Naive thymus-derived CD8-positive, alpha-beta T cell (primary cell): ENCODE measurements at regions not wholly inside any gene's neighbourhood (a gene's known extent, or its start where the extent isn't known, plus 50 kb on each side); places are given as distances from the start of the nearest gene placed in this dataset.

Source experiments
- ATAC-seq, 2 donors: fragments of 150-1000 bp; cut with Tn5 transposase in 1 of 2; sonication (Bioruptor Pico), chemical (Tn5 transposase) in 1 of 2; 1 replicate in 1 of 2; 2 replicates in 1 of 2; pipeline ENCODE4 v1.10.0; 2021; ENCODE audit warnings: mild to moderate bottlenecking in 2 of 2, moderate library complexity in 2 of 2
- POLR2A ChIA-PET: fragments of 350-600 bp; sonication (Branson Sonifier 250); formaldehyde crosslinking; loops from one replicate; lab custom pipeline; 2021; ENCODE audit warnings: antibody characterized with exemption; lab: Charles Lee
- DNase-seq, 10 donors: peaks; one replicate each; pipeline versions ENCODE4 v3.0.0 to v3.0.0-alpha.2; 2020 to 2022
- H3K27ac Mint-ChIP-seq, 10 donors: one replicate each; pipeline ENCODE4 v1.8.0; 2020 to 2022; ENCODE audit warnings: mild to moderate bottlenecking in 10 of 10, mixed read lengths in 10 of 10, moderate library complexity in 4 of 10, inconsistent platforms in 1 of 10
- H3K27me3 Mint-ChIP-seq, 5 donors: one replicate each; pipeline ENCODE4 v1.8.0; 2021 to 2022; ENCODE audit warnings: mixed read lengths in 5 of 5
- H3K36me3 Mint-ChIP-seq, 3 donors: one replicate each; pipeline ENCODE4 v1.8.0; 2020 to 2022; ENCODE audit warnings: mixed read lengths in 3 of 3, mild to moderate bottlenecking in 2 of 3, inconsistent platforms in 1 of 3
- H3K4me1 Mint-ChIP-seq, 4 donors: one replicate each; pipeline ENCODE4 v1.8.0; 2021 to 2022; ENCODE audit warnings: mixed read lengths in 4 of 4
- H3K4me3 Mint-ChIP-seq, 10 donors: one replicate each; pipeline ENCODE4 v1.8.0; 2020 to 2022; ENCODE audit warnings: mild to moderate bottlenecking in 10 of 10, mixed read lengths in 10 of 10, moderate library complexity in 6 of 10, inconsistent platforms in 1 of 10
- H3K9me3 Mint-ChIP-seq, 9 donors: one replicate each; pipeline ENCODE4 v1.8.0; 2020 to 2022; ENCODE audit warnings: mixed read lengths in 9 of 9, mild to moderate bottlenecking in 3 of 9, inconsistent platforms in 1 of 9, moderate library complexity in 1 of 9

GRCh38 chr5:12360218-12360617, 456.0 kb upstream of the CTNND2 start:
- ATAC-seq (no peak), DNase-seq (no peak)
- no peaks in the 10 kb centered on the region for H3K27me3 Mint-ChIP-seq
- peaks cover 0 to 4% (median 0%) of the 10 kb centered on the region in 3 donors for H3K36me3 Mint-ChIP-seq
- H3K4me1 Mint-ChIP-seq = no peaks in the 10 kb centered on the region
- POLR2A ChIA-PET = no interaction called here
- H3K9me3 Mint-ChIP-seq = peaks cover 0 to 37% (median 15%) of the 10 kb centered on the region in 9 donors
- H3K27ac Mint-ChIP-seq = no peak overlapping the region
- no peak overlapping the region for H3K4me3 Mint-ChIP-seq

DNA sequence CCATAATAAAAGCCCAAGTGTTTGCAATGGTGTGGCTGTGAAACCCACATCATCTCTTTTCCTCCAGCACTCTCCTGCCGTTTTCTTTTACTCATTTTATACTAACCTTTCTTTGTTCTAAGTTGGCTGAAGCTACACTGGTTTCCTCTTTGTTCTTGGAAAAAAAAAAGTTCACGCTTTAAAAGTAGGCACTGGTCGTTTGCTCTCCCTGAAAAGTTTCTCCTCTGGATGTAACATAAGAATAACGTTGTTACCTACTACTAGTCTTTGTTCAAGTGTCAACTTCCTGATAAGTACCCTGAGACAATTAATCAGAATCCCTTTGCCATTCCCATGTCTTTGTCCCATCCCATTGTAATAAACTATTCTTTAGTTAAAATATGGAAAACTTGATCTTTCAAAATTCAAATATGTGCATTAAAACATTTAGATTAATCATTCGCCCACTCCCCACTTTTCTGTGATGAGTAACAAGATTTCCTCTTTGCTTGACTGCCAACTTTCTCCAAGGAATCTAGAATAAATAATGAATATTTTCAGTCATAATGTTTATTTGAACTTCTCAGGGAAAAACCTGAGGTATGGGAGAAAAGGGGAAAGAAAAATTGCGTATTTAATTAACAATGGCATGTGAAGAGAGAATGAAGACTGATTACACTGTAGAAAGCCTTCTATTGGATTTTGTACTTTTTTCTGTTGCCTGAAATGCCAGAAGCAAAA, 454.3 kb upstream of the CTNND2 start:
- no peak for ATAC-seq
- Mint-ChIP-seq H3K9me3 (peaks cover 0 to 35% (median 15%) of the 10 kb centered on the region in 9 donors), H3K27me3 (no peaks in the 10 kb centered on the region), H3K27ac (no peak overlapping the region), H3K36me3 (peaks cover 0 to 4% (median 0%) of the 10 kb centered on the region in 3 donors), H3K4me1 (no peaks in the 10 kb centered on the region), H3K4me3 (no peak overlapping the region)
- POLR2A ChIA-PET = no interaction called here
- DNase-seq = no peak

- POLR2A ChIA-PET = no interaction called here
- peaks cover 0 to 34% (median 12%) of the 10 kb centered on the region in 9 donors for H3K9me3 Mint-ChIP-seq
- no peak overlapping the region for H3K4me3 Mint-ChIP-seq
- H3K4me1 Mint-ChIP-seq = no peaks in the 10 kb centered on the region
- ATAC-seq (no peak), DNase-seq (no peak)
- H3K27ac Mint-ChIP-seq = no peak overlapping the region
- no peaks in the 10 kb centered on the region for H3K36me3 Mint-ChIP-seq
- H3K27me3 Mint-ChIP-seq = no peaks in the 10 kb centered on the region
Observed at GRCh38 chr5:12357626-12358025, 453.4 kb upstream of the CTNND2 start.

- no peaks in the 10 kb centered on the region for H3K27me3 Mint-ChIP-seq
- DNase-seq (no peak), ATAC-seq (no peak)
- H3K4me1 Mint-ChIP-seq = no peaks in the 10 kb centered on the region
- H3K27ac Mint-ChIP-seq = no peak overlapping the region
- H3K9me3 Mint-ChIP-seq = peaks cover 0 to 47% (median 15%) of the 10 kb centered on the region in 9 donors
- no peaks in the 10 kb centered on the region for H3K36me3 Mint-ChIP-seq
- POLR2A ChIA-PET = no interaction called here
- no peak overlapping the region for H3K4me3 Mint-ChIP-seq
Observed at GRCh38 chr5:12354686-12355085, 450.4 kb upstream of the CTNND2 start.

DNA sequence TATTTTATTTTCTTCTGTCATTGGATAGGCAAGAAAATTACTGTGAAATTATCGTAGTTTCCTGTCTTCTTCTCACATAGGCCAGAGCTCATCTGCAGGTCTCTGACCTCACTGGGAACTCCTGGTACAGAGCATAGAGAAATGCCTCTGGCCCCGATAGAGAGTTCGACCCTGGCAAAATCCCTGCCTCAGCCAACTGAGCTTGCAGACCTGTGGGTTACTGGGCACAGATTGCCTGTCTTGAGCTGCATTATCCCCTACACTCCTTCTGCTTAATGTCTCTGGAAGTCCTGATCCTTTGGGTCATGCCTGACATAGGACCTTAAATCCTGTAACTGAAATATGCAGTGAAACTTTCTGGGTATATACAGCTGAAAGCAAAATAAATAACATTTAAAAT, 439.3 kb upstream of the CTNND2 start:
- no peak overlapping the region for H3K27ac Mint-ChIP-seq
- DNase-seq = no peak
- no peaks in the 10 kb centered on the region for H3K27me3 Mint-ChIP-seq
- no peak for ATAC-seq
- H3K9me3 Mint-ChIP-seq = peaks cover 0 to 20% (median 6%) of the 10 kb centered on the region in 9 donors
- POLR2A ChIA-PET = no interaction called here
- no peaks in the 10 kb centered on the region for H3K36me3 Mint-ChIP-seq
- no peaks in the 10 kb centered on the region for H3K4me1 Mint-ChIP-seq
- H3K4me3 Mint-ChIP-seq = no peak overlapping the region

GRCh38 chr5:12335938-12336337, 431.7 kb upstream of the CTNND2 start:
- DNase-seq = no peak
- POLR2A ChIA-PET = no interaction called here
- H3K27me3 Mint-ChIP-seq = no peaks in the 10 kb centered on the region
- H3K9me3 Mint-ChIP-seq = peaks cover 6 to 30% (median 13%) of the 10 kb centered on the region in 9 donors
- no peak overlapping the region for H3K27ac Mint-ChIP-seq
- H3K4me1 Mint-ChIP-seq = no peaks in the 10 kb centered on the region
- no peaks in the 10 kb centered on the region for H3K36me3 Mint-ChIP-seq
- H3K4me3 Mint-ChIP-seq = no peak overlapping the region
- ATAC-seq = no peak

DNA sequence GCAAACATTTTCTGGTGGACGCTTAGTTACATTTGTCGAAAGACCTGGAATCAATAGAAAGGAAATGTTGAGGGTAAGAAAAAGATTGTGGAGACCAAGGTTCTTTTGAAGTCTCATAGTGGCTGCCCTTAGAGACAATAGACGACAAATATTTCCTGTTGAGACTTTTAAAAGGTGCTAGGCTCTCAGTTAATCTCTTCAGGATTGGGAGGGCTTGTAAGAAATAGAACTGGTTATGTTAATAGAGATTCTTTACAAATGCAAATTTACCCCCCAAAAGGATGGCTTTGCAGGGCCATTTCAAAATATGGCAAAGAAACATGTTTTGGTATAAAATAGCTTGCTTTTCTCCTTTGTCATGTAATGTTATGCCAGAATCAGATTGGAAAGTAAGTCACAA, 428.2 kb upstream of the CTNND2 start:
- H3K9me3 Mint-ChIP-seq = peaks cover 3 to 42% (median 15%) of the 10 kb centered on the region in 9 donors
- H3K36me3 Mint-ChIP-seq = no peaks in the 10 kb centered on the region
- no peak for ATAC-seq
- H3K27ac Mint-ChIP-seq = no peak overlapping the region
- POLR2A ChIA-PET = no interaction called here
- H3K4me3 Mint-ChIP-seq = no peak overlapping the region
- no peaks in the 10 kb centered on the region for H3K4me1 Mint-ChIP-seq
- DNase-seq = no peak
- no peaks in the 10 kb centered on the region for H3K27me3 Mint-ChIP-seq

DNA sequence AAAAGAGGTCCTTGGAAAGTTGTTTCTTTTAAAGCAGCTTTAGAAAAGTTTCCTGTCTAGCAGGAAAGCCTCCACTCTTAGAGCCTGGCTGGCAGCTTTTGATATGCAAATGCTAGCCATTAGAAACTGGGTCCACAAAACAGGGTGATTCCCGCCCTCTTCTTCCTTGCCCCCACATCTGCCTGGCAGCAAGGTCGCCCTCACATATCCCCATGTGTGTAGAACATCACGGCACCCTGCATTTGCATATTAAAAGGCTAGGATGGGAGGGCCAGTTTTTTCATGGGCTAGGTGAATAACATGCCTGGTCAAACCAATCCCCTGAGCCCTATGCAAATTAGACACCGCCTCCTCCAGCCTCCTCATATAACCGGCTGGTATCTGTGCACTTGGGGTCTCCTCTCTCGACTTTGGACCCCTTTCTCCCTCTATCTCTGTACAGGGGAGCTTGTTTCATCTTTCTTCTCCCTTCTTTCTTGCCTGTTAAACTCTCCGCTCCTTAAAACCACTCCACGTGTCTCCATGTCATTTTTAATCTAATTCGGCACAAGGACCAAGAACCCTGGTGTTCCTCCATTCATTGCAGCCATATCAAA, 426.8 kb upstream of the CTNND2 start:
- Mint-ChIP-seq H3K9me3 (peaks cover 3 to 55% (median 18%) of the 10 kb centered on the region in 9 donors), H3K36me3 (no peaks in the 10 kb centered on the region), H3K4me1 (no peaks in the 10 kb centered on the region), H3K27me3 (no peaks in the 10 kb centered on the region), H3K27ac (no peak overlapping the region), H3K4me3 (no peak overlapping the region)
- no peak for ATAC-seq
- POLR2A ChIA-PET = no interaction called here
- DNase-seq = no peak

DNA sequence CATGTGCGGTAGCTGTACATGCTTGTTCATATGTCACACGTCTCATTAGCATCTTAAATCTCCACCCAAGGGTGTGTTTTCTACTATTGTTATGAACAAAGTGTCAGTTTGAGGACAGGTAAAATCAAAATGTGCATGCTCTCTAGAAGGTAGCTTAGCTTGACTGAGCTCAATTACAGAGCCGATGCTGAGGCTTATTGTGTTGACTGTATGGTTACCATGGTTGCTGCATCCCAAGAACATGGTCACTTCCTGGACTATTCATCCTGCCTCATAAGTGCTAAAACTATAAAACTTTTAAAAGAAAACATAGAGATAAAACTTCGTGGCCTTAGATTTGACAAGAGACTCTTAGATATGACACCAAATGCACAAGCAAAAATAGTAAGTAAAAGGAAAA, 426.1 kb upstream of the CTNND2 start:
- Mint-ChIP-seq H3K27me3 (no peaks in the 10 kb centered on the region), H3K4me3 (no peak overlapping the region), H3K36me3 (no peaks in the 10 kb centered on the region), H3K27ac (no peak overlapping the region), H3K9me3 (peaks cover 3 to 53% (median 20%) of the 10 kb centered on the region in 9 donors), H3K4me1 (no peaks in the 10 kb centered on the region)
- POLR2A ChIA-PET = no interaction called here
- ATAC-seq (no peak), DNase-seq (no peak)

GRCh38 chr5:12323637-12324229, 419.5 kb upstream of the CTNND2 start:
- no peak for ATAC-seq
- Mint-ChIP-seq H3K9me3 (peaks cover 2 to 41% (median 26%) of the 10 kb centered on the region in 9 donors), H3K36me3 (no peaks in the 10 kb centered on the region)

DNA sequence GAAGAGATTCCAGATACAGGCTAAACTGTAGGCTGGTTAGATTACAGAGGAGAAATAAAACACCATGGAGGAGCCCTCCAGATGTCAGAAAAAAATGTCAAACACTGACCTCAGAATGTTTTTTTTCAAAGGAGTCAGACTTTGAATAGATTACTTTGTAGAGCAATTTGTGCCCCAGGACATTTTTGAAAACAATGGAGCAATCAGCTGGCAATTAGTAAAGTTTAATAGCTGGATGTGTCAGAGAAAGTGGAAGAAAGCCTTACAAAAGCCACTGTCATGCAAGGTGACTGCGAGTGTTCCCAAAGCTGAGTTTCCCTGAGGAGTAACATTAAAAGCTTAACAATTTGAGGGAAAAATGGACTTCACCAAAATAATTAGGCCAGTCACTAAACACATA, 417.8 kb upstream of the CTNND2 start:
- Mint-ChIP-seq H3K36me3 (no peaks in the 10 kb centered on the region), H3K4me1 (no peaks in the 10 kb centered on the region), H3K9me3 (peaks cover 2 to 41% (median 11%) of the 10 kb centered on the region in 9 donors), H3K27me3 (no peaks in the 10 kb centered on the region), H3K4me3 (no peak overlapping the region), H3K27ac (no peak overlapping the region)
- POLR2A ChIA-PET = no interaction called here
- DNase-seq = no peak
- no peak for ATAC-seq

More at GRCh38 chr5:12323637-12324229, 419.5 kb upstream of the CTNND2 start:
- H3K27ac Mint-ChIP-seq = no peak overlapping the region
- DNase-seq = no peak
- POLR2A ChIA-PET = no interaction called here
- no peak overlapping the region for H3K4me3 Mint-ChIP-seq
- H3K4me1 Mint-ChIP-seq = no peaks in the 10 kb centered on the region
- no peaks in the 10 kb centered on the region for H3K27me3 Mint-ChIP-seq

GRCh38 chr5:12320331-12320730, 416.1 kb upstream of the CTNND2 start:
- H3K4me1 Mint-ChIP-seq = no peaks in the 10 kb centered on the region
- H3K27me3 Mint-ChIP-seq = no peaks in the 10 kb centered on the region
- H3K9me3 Mint-ChIP-seq = peaks cover 2 to 24% (median 8%) of the 10 kb centered on the region in 9 donors
- no peaks in the 10 kb centered on the region for H3K36me3 Mint-ChIP-seq
- ATAC-seq (no peak), DNase-seq (no peak)
- no peak overlapping the region for H3K4me3 Mint-ChIP-seq
- no peak overlapping the region for H3K27ac Mint-ChIP-seq
- POLR2A ChIA-PET = no interaction called here

GRCh38 chr5:12316812-12317211, 412.6 kb upstream of the CTNND2 start:
- ATAC-seq = no peak
- Mint-ChIP-seq H3K27me3 (no peaks in the 10 kb centered on the region), H3K9me3 (peaks cover 4 to 12% (median 6%) of the 10 kb centered on the region in 9 donors), H3K4me1 (no peaks in the 10 kb centered on the region), H3K4me3 (no peak overlapping the region), H3K27ac (no peak overlapping the region), H3K36me3 (peaks cover 0 to 4% (median 0%) of the 10 kb centered on the region in 3 donors)
- DNase-seq = no peak
- POLR2A ChIA-PET = no interaction called here
